NCI-H2029 treated with DMSO at 0.1 percent for 48 hours (cell line): ENCODE measurements at regions not wholly inside any gene's neighbourhood (a gene's known extent, or its start where the extent isn't known, plus 50 kb on each side); places are given as distances from the start of the nearest gene placed in this dataset.

Experiments used
- DNase-seq: peaks from one replicate; lab custom pipeline; 2025; lab: John Stamatoyannopoulos, UW

GRCh38 chr4:15339737-15340136, 88.1 kb upstream of the C1QTNF7 start:
- no peak for DNase-seq

- DNase-seq = no peak
Observed at GRCh38 chr4:15340332-15340731, 87.5 kb upstream of the C1QTNF7 start.

- DNase-seq = no peak
Observed at GRCh38 chr4:15340902-15341732, 86.7 kb upstream of the C1QTNF7 start.

- no peak for DNase-seq
Observed at GRCh38 chr4:15341733-15342300, 86.0 kb upstream of the C1QTNF7 start.

- DNase-seq = no peak
Observed at GRCh38 chr4:15343000-15343399, 84.8 kb upstream of the C1QTNF7 start.

GRCh38 chr4:15343581-15343980, 84.3 kb upstream of the C1QTNF7 start:
- no peak for DNase-seq

- DNase-seq = no peak
Observed at GRCh38 chr4:15344041-15344440, 83.8 kb upstream of the C1QTNF7 start.

GRCh38 chr4:15345134-15345533, 82.7 kb upstream of the C1QTNF7 start:
- DNase-seq = no peak

GRCh38 chr4:15348236-15348635, 79.6 kb upstream of the C1QTNF7 start:
- DNase-seq = no peak

- no peak for DNase-seq
Observed at GRCh38 chr4:15348695-15349094, 79.1 kb upstream of the C1QTNF7 start.

- no peak for DNase-seq
Observed at GRCh38 chr4:15349531-15349935, 78.3 kb upstream of the C1QTNF7 start.

GRCh38 chr4:15349965-15350364, 77.9 kb upstream of the C1QTNF7 start:
- no peak for DNase-seq

GRCh38 chr4:15352524-15352923, 75.3 kb upstream of the C1QTNF7 start:
- DNase-seq = no peak

- no peak for DNase-seq
Observed at GRCh38 chr4:15353207-15353606, 74.6 kb upstream of the C1QTNF7 start.

GRCh38 chr4:15354371-15355297, 73.2 kb upstream of the C1QTNF7 start:
- DNase-seq = no peak

- no peak for DNase-seq
Observed at GRCh38 chr4:15361529-15361928, 66.3 kb upstream of the C1QTNF7 start.

- no peak for DNase-seq
Observed at GRCh38 chr4:15362541-15362940, 65.3 kb upstream of the C1QTNF7 start.

GRCh38 chr4:15364183-15364582, 63.6 kb upstream of the C1QTNF7 start:
- DNase-seq = no peak

GRCh38 chr4:15365641-15366040, 62.2 kb upstream of the C1QTNF7 start:
- no peak for DNase-seq

- DNase-seq = no peak
Observed at GRCh38 chr4:15366721-15367120, 61.1 kb upstream of the C1QTNF7 start.

GRCh38 chr4:15368856-15369255, 59.0 kb upstream of the C1QTNF7 start:
- no peak for DNase-seq

GRCh38 chr4:15370296-15370695, 57.5 kb upstream of the C1QTNF7 start:
- no peak for DNase-seq

GRCh38 chr4:15373363-15373762, 54.5 kb upstream of the C1QTNF7 start:
- no peak for DNase-seq
